ENCODE measurements at regions not wholly inside any gene's neighbourhood (a gene's known extent, or its start where the extent isn't known, plus 50 kb on each side); places are given as distances from the start of the nearest gene placed in this dataset.

- no peak for TF ChIP-seq FOS (IDR thresholded peaks at IDR 0.05; ENCODE audit: borderline replicate concordance, extremely low read depth, insufficient read length)
- TF ChIP-seq MYC (IDR thresholded peaks at IDR 0.05; ENCODE audit: insufficient read depth, insufficient read length, insufficient replicate concordance, low read length, severe bottlenecking): no peak
- no peak for TF ChIP-seq NFIC (IDR thresholded peaks at IDR 0.05; ENCODE audit: low read depth, low read length)
- no peak for TF ChIP-seq ZBTB11 (CRISPR knock-in tag; IDR thresholded peaks at IDR 0.05)
- no peaks in the 10 kb centered on the region for H4K20me1 ChIP-seq (ENCODE audit: control insufficient read depth, insufficient read depth)
- H3K79me2 ChIP-seq (ENCODE audit: control insufficient read depth, insufficient read depth, low read length): no peaks in the 10 kb centered on the region
- ATAC-seq (no peak), DNase-seq (ENCODE audit: low read depth, low spot score) (no peak), FAIRE-seq (no peak)
- no peak overlapping the region for H3K9ac ChIP-seq (ENCODE audit: control insufficient read depth, insufficient read depth, low read length)
- peaks cover 2 to 23% of the 10 kb centered on the region in 2 experiments for H3K36me3 ChIP-seq (ENCODE audit: control insufficient read depth in 2 of 2, insufficient read depth in 2 of 2, low read length in 1 of 2)
- intact Hi-C loops (cut with micrococcal nuclease; ENCODE audit: unreplicated experiment) (loop anchor here (10.0 kb wide), 1 partner anchor 341 kb away; no protein-coding TSS in a partner anchor), in situ Hi-C loops (cut with MboI) (loop anchor here (10.0 kb wide), 1 partner anchor 341 kb away; no protein-coding TSS in a partner anchor)
- ChIA-PET SMC1A (ENCODE audit: uncharacterized antibody, unreplicated experiment) (interaction anchor here (1.7 kb wide), 1 partner anchor 31 kb away, joined by 3 read pairs; no protein-coding TSS in a partner anchor), RAD21 (ENCODE audit: unreplicated experiment) (no interaction called here), CTCF (interaction anchor here (0.6 to 5.4 kb wide), 3 partner anchors 14 to 60 kb away, joined by 3 to 57 read pairs (median 3); no protein-coding TSS in a partner anchor), POLR2A (no interaction called here)
- no peak overlapping the region for H3K4me2 ChIP-seq (ENCODE audit: control insufficient read depth, insufficient read depth)
- no peak overlapping the region for H3K4me3 ChIP-seq
- BruUV-seq (replicated peaks): no TSS peak
- H3K27ac ChIP-seq (ENCODE audit: control insufficient read depth, insufficient read depth): no peak overlapping the region
- no peaks in the 10 kb centered on the region for H3K27me3 ChIP-seq (replicated peaks in 1 of 2; ENCODE audit: control insufficient read depth in 2 of 2, insufficient read depth in 2 of 2, low read length in 1 of 2)
- no peaks in the 10 kb centered on the region for H3K4me1 ChIP-seq (ENCODE audit: control insufficient read depth, insufficient read depth, low read length)
- H3K9me3 ChIP-seq (replicated peaks; ENCODE audit: control insufficient read depth, insufficient read depth, low read length): no peaks in the 10 kb centered on the region
- no peak overlapping the region for H2AFZ ChIP-seq (ENCODE audit: control insufficient read depth, low read depth, low read length)
Measured at GRCh38 chr6:56695702-56696101, 53.0 kb upstream of the DST start.
